ENCODE measurements at regions not wholly inside any gene's neighbourhood (a gene's known extent, or its start where the extent isn't known, plus 50 kb on each side); places are given as distances from the start of the nearest gene placed in this dataset.

DNA sequence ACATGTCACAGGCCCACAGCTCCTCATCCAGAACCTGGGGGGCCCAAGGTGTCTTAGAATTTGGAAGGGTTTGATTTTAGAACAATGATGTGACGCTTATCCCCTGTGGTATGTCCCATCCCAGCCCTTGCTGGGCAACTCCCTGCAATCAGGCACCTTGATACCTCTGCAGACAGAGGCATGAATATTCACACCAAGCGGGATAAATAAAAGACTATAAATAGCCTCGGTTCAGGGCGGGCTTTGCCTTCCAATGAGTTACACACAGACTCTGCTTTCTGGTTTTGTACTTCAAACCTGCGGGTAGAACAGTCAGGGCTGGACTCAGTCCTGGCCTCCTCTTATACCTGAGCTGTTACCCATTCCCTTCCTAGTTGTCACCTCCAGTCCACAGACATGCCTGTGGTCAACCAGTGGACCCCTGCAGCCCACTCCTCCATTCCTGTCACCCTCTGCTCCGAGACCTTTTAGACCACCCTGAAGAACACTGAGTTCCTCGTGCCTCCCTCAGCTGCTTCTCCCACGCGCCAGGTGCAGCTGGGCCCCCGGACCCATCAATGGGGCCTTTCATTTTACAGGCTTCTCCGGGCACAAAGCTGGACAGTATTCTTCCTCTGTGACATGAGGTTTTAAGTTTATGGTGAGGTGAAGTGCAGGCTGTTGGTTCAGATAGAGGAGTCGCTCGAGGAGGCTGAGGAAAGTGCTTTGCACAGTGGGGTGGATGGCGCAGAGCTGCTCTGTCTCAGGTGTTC is 120.1 kb upstream of the TNR start:
- TF ChIP-seq POLR2A (IDR thresholded peaks at IDR 0.05), result no peak
- TF ChIP-seq, protein P1, sequence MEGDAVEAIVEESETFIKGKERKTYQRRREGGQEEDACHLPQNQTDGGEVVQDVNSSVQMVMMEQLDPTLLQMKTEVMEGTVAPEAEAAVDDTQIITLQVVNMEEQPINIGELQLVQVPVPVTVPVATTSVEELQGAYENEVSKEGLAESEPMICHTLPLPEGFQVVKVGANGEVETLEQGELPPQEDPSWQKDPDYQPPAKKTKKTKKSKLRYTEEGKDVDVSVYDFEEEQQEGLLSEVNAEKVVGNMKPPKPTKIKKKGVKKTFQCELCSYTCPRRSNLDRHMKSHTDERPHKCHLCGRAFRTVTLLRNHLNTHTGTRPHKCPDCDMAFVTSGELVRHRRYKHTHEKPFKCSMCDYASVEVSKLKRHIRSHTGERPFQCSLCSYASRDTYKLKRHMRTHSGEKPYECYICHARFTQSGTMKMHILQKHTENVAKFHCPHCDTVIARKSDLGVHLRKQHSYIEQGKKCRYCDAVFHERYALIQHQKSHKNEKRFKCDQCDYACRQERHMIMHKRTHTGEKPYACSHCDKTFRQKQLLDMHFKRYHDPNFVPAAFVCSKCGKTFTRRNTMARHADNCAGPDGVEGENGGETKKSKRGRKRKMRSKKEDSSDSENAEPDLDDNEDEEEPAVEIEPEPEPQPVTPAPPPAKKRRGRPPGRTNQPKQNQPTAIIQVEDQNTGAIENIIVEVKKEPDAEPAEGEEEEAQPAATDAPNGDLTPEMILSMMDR (IDR thresholded peaks at IDR 0.05), result no peak
